GM12878 (cell line): ENCODE measurements at regions not wholly inside any gene's neighbourhood (a gene's known extent, or its start where the extent isn't known, plus 50 kb on each side); places are given as distances from the start of the nearest gene placed in this dataset.

Experiments
- CHD2 ChIP-seq: IDR thresholded peaks from 2 replicates; pipeline ENCODE4 v1.6.1; 2011; ENCODE audit warnings: low read depth, low read length, improper control_type of control experiment, borderline replicate concordance
- POLR2AphosphoS5 ChIP-seq: IDR thresholded peaks from 2 replicates; pipeline ENCODE4 v1.6.1; 2011; ENCODE audit warnings: mild to moderate bottlenecking, low read length, inconsistent platforms
- SREBF2 ChIP-seq: IDR thresholded peaks from 2 replicates; pipeline ENCODE4 v1.6.1; 2012; ENCODE audit warnings: mild to moderate bottlenecking, low read length
- TAF1 ChIP-seq: IDR thresholded peaks from 2 replicates; pipeline ENCODE4 v1.6.1; 2011; ENCODE audit warnings: mild to moderate bottlenecking, low read depth, low read length, borderline replicate concordance

- TF ChIP-seq SREBF2 (no peak), CHD2 (no peak), TAF1 (no peak), POLR2AphosphoS5 (no peak)
Measured at GRCh38 chr4:134408897-134409296, 207.3 kb upstream of the PABPC4L start.
